ENCODE measurements at regions not wholly inside any gene's neighbourhood (a gene's known extent, or its start where the extent isn't known, plus 50 kb on each side); places are given as distances from the start of the nearest gene placed in this dataset.
"Not testable (repeated sequence)": the region's sequence is repeated elsewhere in the genome, so short reads cannot be mapped to it uniquely, and the experiment has no call there.

DNA sequence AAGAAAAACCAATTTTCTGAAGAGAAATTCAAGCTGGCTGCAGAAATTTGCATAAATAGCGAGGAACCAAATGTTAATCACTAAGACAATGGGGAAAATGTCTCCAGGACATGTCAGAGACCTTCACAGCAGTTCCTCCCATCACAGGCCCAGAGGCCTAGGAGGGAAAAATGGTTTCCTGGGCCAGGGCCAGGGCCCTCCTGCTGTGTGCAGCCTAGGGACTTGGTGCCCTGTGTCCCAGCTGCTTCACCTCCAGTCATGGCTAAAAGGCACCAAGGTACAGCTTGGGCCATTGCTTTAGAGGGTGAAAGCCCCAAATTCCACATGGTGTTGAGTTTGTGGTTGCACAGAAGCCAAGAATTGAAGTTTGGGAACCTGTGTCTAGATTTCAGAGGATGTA, 628.7 kb upstream of the ARRDC3 start:
- TF ChIP-seq, protein P1, sequence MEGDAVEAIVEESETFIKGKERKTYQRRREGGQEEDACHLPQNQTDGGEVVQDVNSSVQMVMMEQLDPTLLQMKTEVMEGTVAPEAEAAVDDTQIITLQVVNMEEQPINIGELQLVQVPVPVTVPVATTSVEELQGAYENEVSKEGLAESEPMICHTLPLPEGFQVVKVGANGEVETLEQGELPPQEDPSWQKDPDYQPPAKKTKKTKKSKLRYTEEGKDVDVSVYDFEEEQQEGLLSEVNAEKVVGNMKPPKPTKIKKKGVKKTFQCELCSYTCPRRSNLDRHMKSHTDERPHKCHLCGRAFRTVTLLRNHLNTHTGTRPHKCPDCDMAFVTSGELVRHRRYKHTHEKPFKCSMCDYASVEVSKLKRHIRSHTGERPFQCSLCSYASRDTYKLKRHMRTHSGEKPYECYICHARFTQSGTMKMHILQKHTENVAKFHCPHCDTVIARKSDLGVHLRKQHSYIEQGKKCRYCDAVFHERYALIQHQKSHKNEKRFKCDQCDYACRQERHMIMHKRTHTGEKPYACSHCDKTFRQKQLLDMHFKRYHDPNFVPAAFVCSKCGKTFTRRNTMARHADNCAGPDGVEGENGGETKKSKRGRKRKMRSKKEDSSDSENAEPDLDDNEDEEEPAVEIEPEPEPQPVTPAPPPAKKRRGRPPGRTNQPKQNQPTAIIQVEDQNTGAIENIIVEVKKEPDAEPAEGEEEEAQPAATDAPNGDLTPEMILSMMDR (IDR thresholded peaks at IDR 0.05; ENCODE audit: extremely low read depth in 1 of 2, insufficient read depth in 1 of 2, low read depth in 1 of 2, low read length in 2 of 2), result not testable (repeated sequence)
- TF ChIP-seq FOS (IDR thresholded peaks at IDR 0.05; ENCODE audit: borderline replicate concordance, insufficient read depth, low read length), result not testable (repeated sequence)

All from endothelial cell of umbilical vein (primary cell).